ENCODE measurements at regions not wholly inside any gene's neighbourhood (a gene's known extent, or its start where the extent isn't known, plus 50 kb on each side); places are given as distances from the start of the nearest gene placed in this dataset.

GRCh38 chr5:135743705-135744411 is 90.6 kb upstream of the SLC25A48 start:
- TF ChIP-seq CTCF (IDR thresholded peaks at IDR 0.05) (no peak), POLR2A (IDR thresholded peaks at IDR 0.05) (no peak)
